K562 (cell line): ENCODE measurements at regions not wholly inside any gene's neighbourhood (a gene's known extent, or its start where the extent isn't known, plus 50 kb on each side); places are given as distances from the start of the nearest gene placed in this dataset.

Experiments used
- ATAC-seq: fragments of 200-7000 bp; cut with Tn5 transposase; 3 replicates; pipeline ENCODE4 v1.9.1; 2020; ENCODE audit warnings: moderate library complexity
- BruUV-seq: library from RNA; stranded (reverse); fragments of 400-500 nt; replicated peaks from 2 replicates; lab custom pipeline; 2021; lab: Mats Ljungman, UMichigan
- CTCF ChIA-PET: fragments of 300-600 bp; formaldehyde crosslinking; extraction: SDS; loops from one replicate; lab custom pipeline; 2021; ENCODE audit warnings: low intra/inter-chr PET ratio; lab: Yijun Ruan, JAX
- POLR2A ChIA-PET: fragments of 300-600, 350-650 bp; sonication (Branson Sonifier 250); formaldehyde crosslinking; extraction: SDS; loops from one replicate; lab custom pipeline; 2021; ENCODE audit warnings: antibody characterized with exemption, inconsistent platforms; lab: Yijun Ruan, JAX
- DNase-seq, 4 experiments: peaks; one replicate each; pipeline versions ENCODE4 v3.0.0 to v3.0.0-alpha.2; 2011 to 2018; ENCODE audit warnings: low spot score in 3 of 4, mixed read lengths in 3 of 4; ENCODE audit errors: extremely low read depth in 1 of 4
- FAIRE-seq: peaks from 2 replicates; lab custom pipeline; 2011; peaks lifted over from hg19 to GRCh38; lab: Jason Lieb, UNC
- H2AFZ ChIP-seq: 2 replicates; pipeline ENCODE4 v1.6.0; 2011; ENCODE audit warnings: low read depth, low read length, control low read depth, inconsistent platforms
- H3K27ac ChIP-seq: fragments of 200-600 bp; 3 replicates; pipeline ENCODE4 v1.8.0; 2011; ENCODE audit warnings: low read depth, mild to moderate bottlenecking, control low read depth, inconsistent platforms, low read length, moderate library complexity, mixed read lengths; ENCODE audit errors: extremely low read depth
- H3K27me3 ChIP-seq, 2 experiments: fragments of 300-600 bp in 1 of 2; 2 replicates in 1 of 2; 3 replicates in 1 of 2; pipeline versions ENCODE4 v1.6.0 to v1.8.0; 2011; ENCODE audit warnings: inconsistent platforms in 2 of 2, low read length in 2 of 2, mild to moderate bottlenecking in 1 of 2, mixed read lengths in 1 of 2, moderate library complexity in 1 of 2; ENCODE audit not compliant: control insufficient read depth in 2 of 2, insufficient read depth in 2 of 2
- H3K36me3 ChIP-seq: fragments of 300-600 bp; 3 replicates; pipeline ENCODE4 v1.8.0; 2011; ENCODE audit warnings: mild to moderate bottlenecking, low read length, inconsistent platforms; ENCODE audit not compliant: control insufficient read depth, insufficient read depth
- H3K4me1 ChIP-seq, 2 experiments: fragments of 200-600 bp in 1 of 2; replicated peaks in 1 of 2; 2 replicates in 1 of 2; 3 replicates in 1 of 2; pipeline versions ENCODE4 v1.5.1 to v1.8.0; 2011; ENCODE audit warnings: inconsistent platforms in 2 of 2, low read length in 2 of 2, mild to moderate bottlenecking in 1 of 2, mixed read lengths in 1 of 2, moderate library complexity in 1 of 2; ENCODE audit not compliant: control insufficient read depth in 2 of 2, insufficient read depth in 2 of 2
- H3K4me2 ChIP-seq: 2 replicates; pipeline ENCODE4 v1.6.1; 2011; ENCODE audit warnings: low read length, control low read depth, inconsistent platforms, mixed read lengths; ENCODE audit not compliant: insufficient read depth
- H3K4me3 ChIP-seq: fragments of 200-600 bp; sonication (generic), shearing (Covaris generic); 2 replicates; pipeline ENCODE4 v1.5.1; 2016; ENCODE audit warnings: control low read depth, inconsistent platforms
- H3K79me2 ChIP-seq: fragments of 200-600 bp; 3 replicates; pipeline ENCODE4 v1.8.0; 2011; ENCODE audit warnings: low read length, inconsistent platforms; ENCODE audit not compliant: control insufficient read depth, insufficient read depth
- H3K9ac ChIP-seq, 2 experiments: 2 replicates each; pipeline versions ENCODE4 v1.6.0 to v1.6.1; 2011; ENCODE audit warnings: low read depth in 2 of 2, low read length in 2 of 2, control low read depth in 1 of 2, inconsistent platforms in 1 of 2, mild to moderate bottlenecking in 1 of 2, mixed read lengths in 1 of 2; ENCODE audit not compliant: insufficient read depth in 1 of 2
- H3K9me1 ChIP-seq: one replicate; pipeline ENCODE4 v1.6.0; 2011; ENCODE audit warnings: inconsistent platforms, mild to moderate bottlenecking, low read length, moderate library complexity; ENCODE audit not compliant: control insufficient read depth, insufficient read depth
- H3K9me3 ChIP-seq: replicated peaks from 2 replicates; pipeline ENCODE4 v1.5.1; 2011; ENCODE audit warnings: low read depth, low read length, inconsistent platforms; ENCODE audit not compliant: control insufficient read depth, insufficient read depth
- H4K20me1 ChIP-seq: replicated peaks from 2 replicates; pipeline ENCODE4 v1.6.1; 2011; ENCODE audit warnings: low read length, inconsistent platforms, mixed read lengths; ENCODE audit not compliant: control insufficient read depth, insufficient read depth
- CCAR2 ChIP-seq: fragments of 200-400 bp; formaldehyde crosslinking; IDR thresholded peaks from 2 replicates; pipeline ENCODE4 v1.6.1; 2017; ENCODE audit warnings: mild to moderate bottlenecking, low read depth, low read length
- DACH1 ChIP-seq: fragments of 450-650 bp; IDR thresholded peaks from 2 replicates; pipeline ENCODE4 v1.6.1; 2018; ENCODE audit not compliant: partially characterized antibody
- GABPB1 ChIP-seq: sonication (generic); formaldehyde crosslinking; IDR thresholded peaks from 2 replicates; pipeline ENCODE4 v1.8.0; 2022; ENCODE audit warnings: mild to moderate bottlenecking, missing genetic modification reagents
- GATA2 ChIP-seq: sonication (generic); formaldehyde crosslinking; IDR thresholded peaks from 2 replicates; pipeline ENCODE4 v1.4.0; 2020; ENCODE audit warnings: mild to moderate bottlenecking, missing genetic modification reagents
- GATAD2A ChIP-seq: fragments of 450-650 bp; IDR thresholded peaks from 2 replicates; pipeline ENCODE4 v1.6.1; 2017
- HIVEP1 ChIP-seq: fragments of 250-450 bp; sonication (Bioruptor Pico); IDR thresholded peaks from 2 replicates; pipeline ENCODE4 v1.4.0; 2020; ENCODE audit warnings: mild to moderate bottlenecking
- MIER1 ChIP-seq: fragments of 450-650 bp; IDR thresholded peaks from 2 replicates; pipeline ENCODE4 v1.6.1; 2016; ENCODE audit warnings: antibody characterized with exemption, mild to moderate bottlenecking, low read depth
- NEUROD1 ChIP-seq: fragments of 150-350 bp; IDR thresholded peaks from 2 replicates; pipeline ENCODE4 v1.6.1; 2014; ENCODE audit warnings: borderline replicate concordance, low read length, low read depth; ENCODE audit not compliant: partially characterized antibody
- NFIX ChIP-seq: fragments of 250-450 bp; sonication (Bioruptor Pico); IDR thresholded peaks from 2 replicates; pipeline ENCODE4 v1.4.0; 2020; ENCODE audit warnings: low read depth, mild to moderate bottlenecking, moderate library complexity
- PRPF4 ChIP-seq: fragments of 200-400 bp; formaldehyde crosslinking; IDR thresholded peaks from one replicate; pipeline ENCODE4 v1.6.1; 2017; ENCODE audit warnings: low read length, low read depth, mild to moderate bottlenecking; ENCODE audit not compliant: insufficient read depth, poor library complexity, severe bottlenecking
- RBM22 ChIP-seq: fragments of 200-400 bp; formaldehyde crosslinking; IDR thresholded peaks from 2 replicates; pipeline ENCODE4 v1.6.1; 2018; ENCODE audit warnings: low read length, low read depth; ENCODE audit not compliant: poor library complexity, severe bottlenecking
- SRF ChIP-seq, 2 experiments: fragments of 250-450, 450-650 bp in 1 of 2; sonication (Bioruptor Pico) in 1 of 2; sonication (generic) in 1 of 2; formaldehyde crosslinking; IDR thresholded peaks; 2 replicates each; pipeline versions ENCODE4 v1.5.0 to v1.5.1; 2020 to 2022; ENCODE audit warnings: mild to moderate bottlenecking in 1 of 2, missing genetic modification reagents in 1 of 2
- SRSF1 ChIP-seq: fragments of 200-400 bp; formaldehyde crosslinking; IDR thresholded peaks from 2 replicates; pipeline ENCODE4 v1.6.1; 2017; ENCODE audit warnings: mild to moderate bottlenecking, low read depth, low read length, moderate library complexity
- SRSF7 ChIP-seq: fragments of 200-400 bp; formaldehyde crosslinking; optimal IDR thresholded peaks from 2 replicates; pipeline ENCODE3; 2017; ENCODE audit warnings: mild to moderate bottlenecking, low read depth, low read length
- TCF3 ChIP-seq: sonication (generic); formaldehyde crosslinking; IDR thresholded peaks from 2 replicates; pipeline ENCODE4 v1.4.0; 2020; ENCODE audit warnings: mild to moderate bottlenecking, missing genetic modification reagents
- in situ Hi-C: fragments of 300-500 bp; cut with MboI; formaldehyde crosslinking; loops from 4 replicates; pipeline ENCODE4 v1.15.0; 2018; ENCODE audit warnings: inconsistent platforms, mixed read lengths
- intact Hi-C: fragments of 100-400 bp; cut with micrococcal nuclease; formaldehyde crosslinking; loops from 2 replicates; pipeline ENCODE4 v1.14.2; 2022
- TF ChIP-seq, protein P1 (sequence below), 2 experiments: fragments of 450-650 bp in 1 of 2; sonication (generic) in 1 of 2; formaldehyde crosslinking; conservative IDR thresholded peaks; 2 replicates each; pipeline versions ENCODE4 v1.4.0 to v1.8.1; 2020 to 2022; ENCODE audit warnings: mild to moderate bottlenecking in 1 of 2, missing genetic modification reagents in 1 of 2
- TF ChIP-seq, protein P2 (sequence below): fragments of 250-450 bp; sonication (Bioruptor Pico); IDR thresholded peaks from 2 replicates; pipeline ENCODE4 v1.9.0; 2021; ENCODE audit warnings: mild to moderate bottlenecking, inconsistent platforms

DNA sequence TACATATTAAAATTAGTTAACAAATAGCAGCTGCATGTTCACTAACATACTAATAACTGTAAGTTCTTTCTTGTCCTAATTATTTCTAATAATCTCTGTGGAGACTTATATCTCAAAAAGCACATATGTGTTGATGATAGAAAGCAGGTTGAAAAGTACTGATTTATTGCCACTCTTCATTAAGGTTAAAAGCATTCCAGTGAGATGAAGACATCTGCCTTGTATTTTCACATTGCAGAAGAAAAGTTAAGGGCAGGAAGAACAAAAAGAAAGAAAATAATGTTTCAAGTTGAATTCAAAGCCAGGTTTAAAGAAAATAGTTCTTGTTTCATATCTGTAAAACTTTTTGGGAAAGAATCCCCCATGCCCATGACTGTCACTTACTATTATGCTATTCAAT lies 429.9 kb downstream of the MTX2 start:
- DNase-seq = no peak
- H3K9me3 ChIP-seq = no peaks in the 10 kb centered on the region
- in situ Hi-C loops (no loop called here), intact Hi-C loops (no loop called here)
- no peaks in the 10 kb centered on the region for H3K27me3 ChIP-seq
- TF ChIP-seq PRPF4 (no peak), HIVEP1 (CRISPR knock-in tag) (no peak), CCAR2 (no peak), NFIX (no peak), SRF (CRISPR knock-in tag; IDR thresholded peaks at IDR 0.05) (no peak), TCF3 (CRISPR knock-in tag) (no peak), GATAD2A (no peak), SRSF1 (no peak), GATA2 (no peak), MIER1 (no peak), RBM22 (no peak), SRSF7 (no peak), GABPB1 (CRISPR knock-in tag) (no peak), NEUROD1 (no peak), DACH1 (no peak)
- TF ChIP-seq, protein P1, sequence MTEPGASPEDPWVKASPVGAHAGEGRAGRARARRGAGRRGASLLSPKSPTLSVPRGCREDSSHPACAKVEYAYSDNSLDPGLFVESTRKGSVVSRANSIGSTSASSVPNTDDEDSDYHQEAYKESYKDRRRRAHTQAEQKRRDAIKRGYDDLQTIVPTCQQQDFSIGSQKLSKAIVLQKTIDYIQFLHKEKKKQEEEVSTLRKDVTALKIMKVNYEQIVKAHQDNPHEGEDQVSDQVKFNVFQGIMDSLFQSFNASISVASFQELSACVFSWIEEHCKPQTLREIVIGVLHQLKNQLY (CRISPR knock-in tag; conservative IDR thresholded peaks at IDR 0.05) = no peak
- TF ChIP-seq, protein P2, sequence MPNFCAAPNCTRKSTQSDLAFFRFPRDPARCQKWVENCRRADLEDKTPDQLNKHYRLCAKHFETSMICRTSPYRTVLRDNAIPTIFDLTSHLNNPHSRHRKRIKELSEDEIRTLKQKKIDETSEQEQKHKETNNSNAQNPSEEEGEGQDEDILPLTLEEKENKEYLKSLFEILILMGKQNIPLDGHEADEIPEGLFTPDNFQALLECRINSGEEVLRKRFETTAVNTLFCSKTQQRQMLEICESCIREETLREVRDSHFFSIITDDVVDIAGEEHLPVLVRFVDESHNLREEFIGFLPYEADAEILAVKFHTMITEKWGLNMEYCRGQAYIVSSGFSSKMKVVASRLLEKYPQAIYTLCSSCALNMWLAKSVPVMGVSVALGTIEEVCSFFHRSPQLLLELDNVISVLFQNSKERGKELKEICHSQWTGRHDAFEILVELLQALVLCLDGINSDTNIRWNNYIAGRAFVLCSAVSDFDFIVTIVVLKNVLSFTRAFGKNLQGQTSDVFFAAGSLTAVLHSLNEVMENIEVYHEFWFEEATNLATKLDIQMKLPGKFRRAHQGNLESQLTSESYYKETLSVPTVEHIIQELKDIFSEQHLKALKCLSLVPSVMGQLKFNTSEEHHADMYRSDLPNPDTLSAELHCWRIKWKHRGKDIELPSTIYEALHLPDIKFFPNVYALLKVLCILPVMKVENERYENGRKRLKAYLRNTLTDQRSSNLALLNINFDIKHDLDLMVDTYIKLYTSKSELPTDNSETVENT (CRISPR knock-in tag) = no peak
- H3K9ac ChIP-seq = no peak overlapping the region
- no TSS peak for BruUV-seq
- H4K20me1 ChIP-seq = no peaks in the 10 kb centered on the region
- H3K36me3 ChIP-seq = no peaks in the 10 kb centered on the region
- H3K4me1 ChIP-seq = no peaks in the 10 kb centered on the region
- no peak overlapping the region for H3K4me2 ChIP-seq
- no peak overlapping the region for H2AFZ ChIP-seq
- ATAC-seq = no peak
- FAIRE-seq = no peak
- H3K4me3 ChIP-seq = no peak overlapping the region
- no peak overlapping the region for H3K27ac ChIP-seq
- H3K9me1 ChIP-seq = no peaks in the 10 kb centered on the region
- CTCF ChIA-PET = no interaction called here
- POLR2A ChIA-PET = no interaction called here
- no peaks in the 10 kb centered on the region for H3K79me2 ChIP-seq
